ENCODE measurements at regions not wholly inside any gene's neighbourhood (a gene's known extent, or its start where the extent isn't known, plus 50 kb on each side); places are given as distances from the start of the nearest gene placed in this dataset.

DNA sequence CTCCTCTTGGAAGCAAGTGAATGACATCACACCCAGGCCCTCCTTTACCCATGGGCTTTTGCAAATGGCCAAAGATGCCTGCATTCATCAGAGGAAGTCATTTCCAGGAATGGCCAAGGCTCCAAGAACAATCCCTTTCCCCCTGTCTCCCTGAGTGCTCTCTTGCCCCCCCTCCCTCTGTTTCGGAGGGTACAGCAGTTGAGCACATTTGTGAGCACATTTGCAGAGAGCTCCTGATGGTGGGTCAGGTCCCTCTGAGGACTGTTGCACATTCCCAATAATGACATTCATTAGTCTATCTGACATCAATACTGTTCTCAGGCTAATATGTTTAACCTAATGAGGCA, 113.4 kb downstream of the MATN1 start:
- TF ChIP-seq, protein P1, sequence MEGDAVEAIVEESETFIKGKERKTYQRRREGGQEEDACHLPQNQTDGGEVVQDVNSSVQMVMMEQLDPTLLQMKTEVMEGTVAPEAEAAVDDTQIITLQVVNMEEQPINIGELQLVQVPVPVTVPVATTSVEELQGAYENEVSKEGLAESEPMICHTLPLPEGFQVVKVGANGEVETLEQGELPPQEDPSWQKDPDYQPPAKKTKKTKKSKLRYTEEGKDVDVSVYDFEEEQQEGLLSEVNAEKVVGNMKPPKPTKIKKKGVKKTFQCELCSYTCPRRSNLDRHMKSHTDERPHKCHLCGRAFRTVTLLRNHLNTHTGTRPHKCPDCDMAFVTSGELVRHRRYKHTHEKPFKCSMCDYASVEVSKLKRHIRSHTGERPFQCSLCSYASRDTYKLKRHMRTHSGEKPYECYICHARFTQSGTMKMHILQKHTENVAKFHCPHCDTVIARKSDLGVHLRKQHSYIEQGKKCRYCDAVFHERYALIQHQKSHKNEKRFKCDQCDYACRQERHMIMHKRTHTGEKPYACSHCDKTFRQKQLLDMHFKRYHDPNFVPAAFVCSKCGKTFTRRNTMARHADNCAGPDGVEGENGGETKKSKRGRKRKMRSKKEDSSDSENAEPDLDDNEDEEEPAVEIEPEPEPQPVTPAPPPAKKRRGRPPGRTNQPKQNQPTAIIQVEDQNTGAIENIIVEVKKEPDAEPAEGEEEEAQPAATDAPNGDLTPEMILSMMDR (IDR thresholded peaks at IDR 0.05): no peak
- no peak for TF ChIP-seq EP300 (IDR thresholded peaks at IDR 0.05)
- no peak for TF ChIP-seq POLR2A (IDR thresholded peaks at IDR 0.05)

Data from upper lobe of left lung (tissue), 4 donors.